ENCODE measurements at regions not wholly inside any gene's neighbourhood (a gene's known extent, or its start where the extent isn't known, plus 50 kb on each side); places are given as distances from the start of the nearest gene placed in this dataset.

DNA sequence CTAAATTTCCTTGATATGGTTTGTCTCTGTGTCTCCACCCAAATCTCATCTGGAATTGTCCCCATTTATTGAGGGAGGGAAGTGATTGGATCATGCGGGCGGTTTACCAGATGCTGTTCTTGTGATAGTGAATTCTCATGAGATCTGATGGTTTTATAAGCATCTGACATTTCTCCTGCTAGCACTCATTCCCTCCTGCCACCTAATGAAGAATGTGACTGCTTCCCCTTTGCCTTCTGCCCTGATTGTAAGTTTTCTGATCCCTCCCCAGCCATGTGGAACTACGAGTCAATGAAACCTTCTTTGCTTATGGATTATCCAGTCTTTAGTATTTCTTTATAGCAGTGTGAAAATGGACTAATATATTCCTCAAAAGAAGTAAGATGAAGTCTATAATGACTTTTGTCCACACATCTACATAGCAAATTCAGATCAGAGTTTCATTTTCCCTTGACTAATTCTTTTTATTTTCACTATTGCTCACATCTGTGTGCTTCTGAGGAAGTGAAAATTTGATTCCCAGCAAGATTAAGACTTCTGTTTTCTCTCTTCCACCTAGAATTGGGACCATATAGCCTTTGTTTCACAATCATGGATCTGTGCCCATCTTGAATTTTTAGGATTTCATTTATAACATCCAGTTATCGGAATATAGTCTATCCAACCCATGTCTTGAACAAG, 393.5 kb downstream of the DMAC1 start:
- Histone ChIP-seq H3K27ac (ENCODE audit: low read depth, low read length) (no peak overlapping the region), H3K9me3 (ENCODE audit: control insufficient read depth, low read length) (peaks cover 7% of the 10 kb centered on the region), H3K4me1 (ENCODE audit: control insufficient read depth, insufficient read depth, low read length) (no peaks in the 10 kb centered on the region), H3K36me3 (ENCODE audit: control insufficient read depth, insufficient read depth, low read length) (no peaks in the 10 kb centered on the region), H3K9ac (ENCODE audit: extremely low read depth, low read length, poor library complexity, severe bottlenecking) (no peak overlapping the region), H3K4me3 (ENCODE audit: low read length) (no peak overlapping the region), H3K27me3 (ENCODE audit: control insufficient read depth, insufficient read depth, low read length, poor library complexity, severe bottlenecking) (no peaks in the 10 kb centered on the region)
- no peak for DNase-seq
- no peaks in the 10 kb centered on the region for H3K36me3 Mint-ChIP-seq (ENCODE audit: low read depth)
- WGBS, 2 experiments (ENCODE audit: insufficient coverage in 1 of 2, insufficient read length in 1 of 2) = 91 to 100% methylated on average over 1 to 4 of the region's 4 CpGs
- peaks cover 3% of the 10 kb centered on the region for H3K9me3 Mint-ChIP-seq
- H3K27ac Mint-ChIP-seq = no peak overlapping the region
- H3K4me1 Mint-ChIP-seq = peaks cover 12% of the 10 kb centered on the region
- H3K27me3 Mint-ChIP-seq (ENCODE audit: insufficient read depth) = peaks cover 4% of the 10 kb centered on the region
- no peak overlapping the region for H3K4me3 Mint-ChIP-seq
- TF ChIP-seq, protein P1, sequence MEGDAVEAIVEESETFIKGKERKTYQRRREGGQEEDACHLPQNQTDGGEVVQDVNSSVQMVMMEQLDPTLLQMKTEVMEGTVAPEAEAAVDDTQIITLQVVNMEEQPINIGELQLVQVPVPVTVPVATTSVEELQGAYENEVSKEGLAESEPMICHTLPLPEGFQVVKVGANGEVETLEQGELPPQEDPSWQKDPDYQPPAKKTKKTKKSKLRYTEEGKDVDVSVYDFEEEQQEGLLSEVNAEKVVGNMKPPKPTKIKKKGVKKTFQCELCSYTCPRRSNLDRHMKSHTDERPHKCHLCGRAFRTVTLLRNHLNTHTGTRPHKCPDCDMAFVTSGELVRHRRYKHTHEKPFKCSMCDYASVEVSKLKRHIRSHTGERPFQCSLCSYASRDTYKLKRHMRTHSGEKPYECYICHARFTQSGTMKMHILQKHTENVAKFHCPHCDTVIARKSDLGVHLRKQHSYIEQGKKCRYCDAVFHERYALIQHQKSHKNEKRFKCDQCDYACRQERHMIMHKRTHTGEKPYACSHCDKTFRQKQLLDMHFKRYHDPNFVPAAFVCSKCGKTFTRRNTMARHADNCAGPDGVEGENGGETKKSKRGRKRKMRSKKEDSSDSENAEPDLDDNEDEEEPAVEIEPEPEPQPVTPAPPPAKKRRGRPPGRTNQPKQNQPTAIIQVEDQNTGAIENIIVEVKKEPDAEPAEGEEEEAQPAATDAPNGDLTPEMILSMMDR (conservative IDR thresholded peaks at IDR 0.05) = no peak

DNA sequence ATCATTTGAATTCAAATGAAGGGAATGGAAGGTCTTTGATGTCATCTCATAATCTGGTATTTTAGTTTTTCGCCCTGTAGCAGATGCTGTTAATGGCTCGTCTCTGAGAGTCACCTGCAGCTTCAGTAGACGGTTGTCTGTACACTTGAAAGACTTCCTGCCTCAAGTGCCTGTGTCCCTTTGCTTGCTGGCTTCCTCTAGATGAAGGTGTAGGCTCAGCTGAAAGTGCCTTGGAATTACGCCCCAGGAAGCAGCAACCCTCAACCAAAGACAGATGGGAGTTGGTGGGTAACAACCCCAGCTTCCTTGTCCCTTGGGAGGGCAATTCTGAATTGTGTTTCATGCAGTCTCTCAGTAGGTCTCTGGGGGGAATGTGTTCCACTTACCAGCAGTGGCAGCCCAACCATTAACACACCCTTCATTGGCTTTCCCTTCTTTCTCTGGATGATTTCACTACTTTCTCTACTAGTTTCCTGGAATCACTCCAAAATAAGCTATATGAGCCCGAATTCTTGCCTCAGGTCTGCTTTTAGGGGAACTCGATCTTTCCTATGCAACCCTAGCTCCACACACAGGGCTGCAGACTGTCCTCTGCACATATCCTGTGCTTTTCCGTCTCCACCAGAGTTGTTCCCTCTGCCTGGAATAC, 395.6 kb downstream of the DMAC1 start:
- peaks cover 16% of the 10 kb centered on the region for H3K4me1 Mint-ChIP-seq
- H3K27ac Mint-ChIP-seq = no peak overlapping the region
- peaks cover 4% of the 10 kb centered on the region for H3K27me3 Mint-ChIP-seq (ENCODE audit: insufficient read depth)
- Histone ChIP-seq H3K36me3 (ENCODE audit: control insufficient read depth, insufficient read depth, low read length) (no peaks in the 10 kb centered on the region), H3K27me3 (ENCODE audit: control insufficient read depth, insufficient read depth, low read length, poor library complexity, severe bottlenecking) (no peaks in the 10 kb centered on the region), H3K9ac (ENCODE audit: extremely low read depth, low read length, poor library complexity, severe bottlenecking) (no peak overlapping the region), H3K27ac (ENCODE audit: low read depth, low read length) (no peak overlapping the region), H3K4me1 (ENCODE audit: control insufficient read depth, insufficient read depth, low read length) (no peaks in the 10 kb centered on the region), H3K4me3 (ENCODE audit: low read length) (no peak overlapping the region), H3K9me3 (ENCODE audit: control insufficient read depth, low read length) (peaks cover 7% of the 10 kb centered on the region)
- H3K4me3 Mint-ChIP-seq = no peak overlapping the region
- peaks cover 3% of the 10 kb centered on the region for H3K9me3 Mint-ChIP-seq
- TF ChIP-seq, protein P1 (conservative IDR thresholded peaks at IDR 0.05) = no peak
- WGBS, 2 experiments (ENCODE audit: insufficient coverage in 1 of 2, insufficient read length in 1 of 2) = 79 to 88% methylated on average over 6 to 7 of the region's 7 CpGs
- DNase-seq = no peak
- no peaks in the 10 kb centered on the region for H3K36me3 Mint-ChIP-seq (ENCODE audit: low read depth)

DNA sequence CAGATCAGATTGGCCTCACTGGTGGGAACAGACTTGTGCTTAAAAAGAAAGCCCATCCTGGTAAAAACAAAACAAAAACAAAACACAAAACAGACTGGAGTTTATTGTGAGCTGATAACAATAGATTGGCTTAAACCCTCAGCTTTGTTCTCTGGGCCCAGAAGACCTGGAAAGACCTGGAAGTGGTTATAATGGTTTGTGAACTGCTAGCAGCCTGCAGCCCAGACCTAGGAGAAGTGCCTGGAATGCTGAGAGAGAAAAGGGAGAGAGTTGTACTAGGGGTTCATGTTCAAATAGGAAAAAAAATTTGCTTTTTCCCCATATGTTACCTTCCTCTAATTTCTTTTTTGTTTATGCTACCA, 396.6 kb downstream of the DMAC1 start:
- H3K4me3 ChIP-seq (ENCODE audit: low read length) = no peak overlapping the region
- no peaks in the 10 kb centered on the region for H3K36me3 ChIP-seq (ENCODE audit: control insufficient read depth, insufficient read depth, low read length)
- no peaks in the 10 kb centered on the region for H3K27me3 ChIP-seq (ENCODE audit: control insufficient read depth, insufficient read depth, low read length, poor library complexity, severe bottlenecking)
- H3K4me1 ChIP-seq (ENCODE audit: control insufficient read depth, insufficient read depth, low read length) = no peaks in the 10 kb centered on the region
- H3K36me3 Mint-ChIP-seq (ENCODE audit: low read depth) = no peaks in the 10 kb centered on the region
- peaks cover 4% of the 10 kb centered on the region for H3K27me3 Mint-ChIP-seq (ENCODE audit: insufficient read depth)
- H3K27ac ChIP-seq (ENCODE audit: low read depth, low read length) = no peak overlapping the region
- H3K27ac Mint-ChIP-seq = peak overlapping the region; percentile 6
- no peaks in the 10 kb centered on the region for H3K9me3 Mint-ChIP-seq
- H3K9me3 ChIP-seq (ENCODE audit: control insufficient read depth, low read length) = peaks cover 7% of the 10 kb centered on the region
- H3K4me3 Mint-ChIP-seq = no peak overlapping the region
- H3K4me1 Mint-ChIP-seq = peaks cover 16% of the 10 kb centered on the region
- DNase-seq = no peak
- no peak overlapping the region for H3K9ac ChIP-seq (ENCODE audit: extremely low read depth, low read length, poor library complexity, severe bottlenecking)
- TF ChIP-seq, protein P1 (conservative IDR thresholded peaks at IDR 0.05) = no peak
